Neural cell (in vitro differentiated cells): ENCODE measurements at regions not wholly inside any gene's neighbourhood (a gene's known extent, or its start where the extent isn't known, plus 50 kb on each side); places are given as distances from the start of the nearest gene placed in this dataset.

Experiments
- MXI1 ChIP-seq: fragments of 450-650 bp; conservative IDR thresholded peaks from 2 replicates; pipeline ENCODE4 v1.6.1; 2014; ENCODE audit warnings: antibody characterized with exemption, mild to moderate bottlenecking; ENCODE audit not compliant: poor library complexity, severe bottlenecking
- RAD21 ChIP-seq: fragments of 450-650 bp; conservative IDR thresholded peaks from 2 replicates; pipeline ENCODE4 v1.6.1; 2014; ENCODE audit warnings: antibody characterized with exemption, mild to moderate bottlenecking, moderate library complexity
- TAF1 ChIP-seq: IDR thresholded peaks from 2 replicates; pipeline ENCODE4 v1.6.1; 2012; ENCODE audit warnings: low read depth
- TF ChIP-seq, protein P1 (sequence below): fragments of 450-650 bp; IDR thresholded peaks from 2 replicates; pipeline ENCODE4 v1.5.1; 2014; ENCODE audit warnings: antibody characterized with exemption, mild to moderate bottlenecking, moderate library complexity; ENCODE audit not compliant: poor library complexity, severe bottlenecking

DNA sequence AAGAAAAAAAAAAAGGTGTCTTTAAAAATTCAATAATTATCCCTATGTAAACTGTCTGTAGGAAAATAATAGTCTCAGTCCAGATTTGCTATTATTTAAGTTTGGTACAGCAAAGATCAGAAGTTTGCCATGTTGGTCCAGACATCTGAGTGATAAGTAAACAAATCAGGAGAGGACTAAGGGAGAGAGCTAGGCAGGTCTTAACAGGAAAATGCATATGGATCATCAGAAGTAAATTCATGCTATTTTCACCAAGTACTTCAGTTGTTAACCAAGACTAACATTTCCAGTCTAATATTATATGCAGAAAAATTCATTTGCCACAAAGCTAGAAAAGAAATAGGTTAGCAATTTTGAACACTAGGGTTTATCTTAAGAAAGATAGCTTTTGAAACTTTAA lies 95.0 kb upstream of the STK17B start:
- TF ChIP-seq MXI1 (no peak), RAD21 (no peak), TAF1 (no peak)
- TF ChIP-seq, protein P1, sequence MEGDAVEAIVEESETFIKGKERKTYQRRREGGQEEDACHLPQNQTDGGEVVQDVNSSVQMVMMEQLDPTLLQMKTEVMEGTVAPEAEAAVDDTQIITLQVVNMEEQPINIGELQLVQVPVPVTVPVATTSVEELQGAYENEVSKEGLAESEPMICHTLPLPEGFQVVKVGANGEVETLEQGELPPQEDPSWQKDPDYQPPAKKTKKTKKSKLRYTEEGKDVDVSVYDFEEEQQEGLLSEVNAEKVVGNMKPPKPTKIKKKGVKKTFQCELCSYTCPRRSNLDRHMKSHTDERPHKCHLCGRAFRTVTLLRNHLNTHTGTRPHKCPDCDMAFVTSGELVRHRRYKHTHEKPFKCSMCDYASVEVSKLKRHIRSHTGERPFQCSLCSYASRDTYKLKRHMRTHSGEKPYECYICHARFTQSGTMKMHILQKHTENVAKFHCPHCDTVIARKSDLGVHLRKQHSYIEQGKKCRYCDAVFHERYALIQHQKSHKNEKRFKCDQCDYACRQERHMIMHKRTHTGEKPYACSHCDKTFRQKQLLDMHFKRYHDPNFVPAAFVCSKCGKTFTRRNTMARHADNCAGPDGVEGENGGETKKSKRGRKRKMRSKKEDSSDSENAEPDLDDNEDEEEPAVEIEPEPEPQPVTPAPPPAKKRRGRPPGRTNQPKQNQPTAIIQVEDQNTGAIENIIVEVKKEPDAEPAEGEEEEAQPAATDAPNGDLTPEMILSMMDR: no peak
